D341Med (cell line): ENCODE measurements at regions not wholly inside any gene's neighbourhood (a gene's known extent, or its start where the extent isn't known, plus 50 kb on each side); places are given as distances from the start of the nearest gene placed in this dataset.
"Not testable (repeated sequence)": the region's sequence is repeated elsewhere in the genome, so short reads cannot be mapped to it uniquely, and the experiment has no call there.

Experiments
- DNase-seq: peaks from one replicate; pipeline ENCODE4 v3.0.0; 2012; ENCODE audit warnings: low spot score

DNA sequence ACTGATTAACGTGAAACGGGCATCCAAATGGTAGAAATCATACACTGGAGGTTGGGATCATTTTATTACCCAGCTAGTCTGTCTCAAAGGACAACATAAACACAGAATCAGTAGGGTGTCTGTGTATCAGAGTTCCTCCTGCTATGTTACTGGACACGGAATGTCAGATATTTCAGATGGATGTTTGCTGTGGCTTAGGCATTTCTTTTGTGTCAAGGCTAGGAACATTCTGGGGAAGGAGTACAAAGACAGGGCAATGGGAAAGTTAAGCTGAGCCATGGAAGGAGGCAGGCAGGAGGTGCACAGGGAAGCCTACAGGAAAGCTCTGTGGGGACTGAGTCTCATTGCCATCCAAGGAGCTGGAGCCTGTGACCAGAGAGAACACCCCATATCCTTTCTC is 254.6 kb downstream of the C12orf75 start:
- no peak for DNase-seq

DNA sequence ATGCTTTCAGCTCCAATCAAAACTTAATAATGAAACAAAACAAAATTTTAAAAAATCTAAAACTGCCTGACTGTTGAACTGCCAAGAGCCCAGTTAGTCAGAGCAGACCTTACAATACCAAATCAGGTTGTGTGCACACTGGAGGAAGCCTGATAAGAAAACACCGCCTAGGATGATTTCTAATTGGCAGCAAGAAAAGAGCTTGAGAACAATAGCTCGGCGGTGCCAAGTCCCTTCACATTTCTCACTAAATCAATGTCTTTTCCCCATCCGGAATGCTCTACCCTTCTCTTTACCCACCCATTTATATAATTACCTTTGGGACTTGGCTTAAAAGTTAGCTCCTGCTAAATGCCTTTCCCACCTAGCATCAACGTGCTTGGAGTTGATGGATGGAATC is 256.7 kb downstream of the C12orf75 start:
- no peak for DNase-seq

- DNase-seq = no peak
These were observed 257.6 kb downstream of the C12orf75 start for GRCh38 chr12:105588106-105588505.

- no peak for DNase-seq
These were observed 260.1 kb downstream of the C12orf75 start for GRCh38 chr12:105590571-105590970.

DNA sequence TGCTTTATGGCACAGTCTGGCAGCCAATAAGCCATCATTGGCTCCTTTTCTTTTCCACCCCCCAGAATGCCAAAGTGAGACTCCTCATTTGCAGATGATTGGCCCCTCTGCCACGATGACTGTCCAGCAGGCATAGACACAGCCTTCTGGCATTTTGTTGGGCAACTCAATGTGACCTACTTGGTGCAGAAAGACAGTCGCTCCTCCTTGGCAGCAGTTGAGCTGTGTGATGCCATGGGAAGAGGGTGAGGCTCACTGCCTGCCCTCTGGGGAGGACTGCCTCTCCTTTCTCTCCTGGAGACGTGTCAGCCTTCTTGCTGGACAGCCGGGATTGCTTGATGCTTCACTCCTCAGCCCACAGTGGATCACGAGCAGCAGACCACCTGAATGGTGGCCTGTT is 264.9 kb downstream of the C12orf75 start:
- no peak for DNase-seq

DNA sequence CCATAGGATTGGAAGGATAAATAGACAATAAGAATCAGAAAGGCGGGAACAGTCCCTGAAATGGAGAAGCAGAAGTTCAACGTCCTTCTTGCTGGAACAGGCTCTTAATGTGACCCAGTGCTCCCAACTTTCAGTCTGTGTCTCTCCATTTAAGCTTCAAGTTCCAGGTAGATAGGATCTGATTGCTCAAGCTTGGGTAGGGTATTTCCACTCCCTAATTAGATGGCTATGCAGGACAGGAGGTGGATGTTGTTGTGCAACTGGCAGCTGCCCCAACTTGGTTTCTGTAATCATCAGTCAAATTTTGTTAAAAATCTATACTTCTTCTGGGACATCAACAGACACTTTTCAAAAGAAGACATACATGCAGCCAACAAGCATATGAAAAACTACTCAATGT is 266.2 kb downstream of the C12orf75 start:
- no peak for DNase-seq

- no peak for DNase-seq
These were observed 267.5 kb downstream of the C12orf75 start for GRCh38 chr12:105598031-105598430.

DNA sequence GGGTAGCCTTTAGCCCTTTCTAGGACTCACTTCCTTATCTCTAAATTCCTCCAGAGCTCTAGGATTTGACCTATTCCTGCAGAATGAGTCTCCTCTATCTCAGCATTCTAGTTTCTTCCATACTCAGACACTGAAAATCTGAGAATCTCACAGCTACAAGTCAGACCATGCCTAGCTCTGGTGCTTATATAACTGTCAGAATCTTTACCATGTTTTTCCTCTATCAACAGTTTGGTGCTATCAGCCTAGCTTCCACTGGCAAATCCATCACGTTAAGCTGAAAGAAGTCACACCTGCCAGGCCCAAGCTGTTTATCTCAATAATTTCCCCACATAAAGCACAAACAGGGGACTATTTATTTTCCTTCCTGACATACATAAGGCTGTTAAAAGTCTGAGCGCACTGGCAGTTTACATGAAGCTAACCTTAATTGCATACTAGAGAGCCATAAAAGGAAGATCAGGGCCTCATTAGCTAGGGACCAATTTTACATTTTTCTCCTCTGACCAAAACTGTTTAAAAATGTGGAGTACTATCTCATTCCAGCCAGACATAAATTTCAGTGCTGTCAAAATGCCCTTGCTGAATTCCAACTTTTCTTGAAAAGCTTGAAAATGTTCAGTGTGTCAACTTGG is 270.5 kb downstream of the C12orf75 start:
- DNase-seq = no peak

- not testable (repeated sequence) for DNase-seq
These were observed 271.8 kb downstream of the C12orf75 start for GRCh38 chr12:105602312-105602711.

GRCh38 chr12:105604281-105604680 is 273.8 kb downstream of the C12orf75 start:
- not testable (repeated sequence) for DNase-seq

- DNase-seq = not testable (repeated sequence)
These were observed 276.1 kb downstream of the C12orf75 start for GRCh38 chr12:105606613-105607012.

DNA sequence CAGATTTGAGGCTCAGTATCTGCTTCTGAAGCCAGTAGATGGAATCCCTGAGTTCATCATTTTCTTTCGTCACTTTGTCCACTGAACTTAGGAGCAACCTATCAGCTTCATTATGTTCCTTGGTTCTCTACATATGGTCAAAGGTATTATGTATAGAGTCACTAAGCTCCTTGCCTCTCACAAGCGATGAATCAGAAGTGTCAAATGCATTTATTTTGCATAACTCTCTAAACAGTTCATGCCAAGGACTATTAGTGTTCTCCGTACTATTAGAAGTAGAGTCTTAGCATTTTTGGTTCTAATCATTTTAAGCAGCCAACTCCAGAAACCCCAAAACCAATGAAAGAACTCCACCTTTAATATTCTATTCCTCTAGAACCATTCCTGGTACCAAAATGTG is 278.5 kb downstream of the C12orf75 start:
- not testable (repeated sequence) for DNase-seq

DNA sequence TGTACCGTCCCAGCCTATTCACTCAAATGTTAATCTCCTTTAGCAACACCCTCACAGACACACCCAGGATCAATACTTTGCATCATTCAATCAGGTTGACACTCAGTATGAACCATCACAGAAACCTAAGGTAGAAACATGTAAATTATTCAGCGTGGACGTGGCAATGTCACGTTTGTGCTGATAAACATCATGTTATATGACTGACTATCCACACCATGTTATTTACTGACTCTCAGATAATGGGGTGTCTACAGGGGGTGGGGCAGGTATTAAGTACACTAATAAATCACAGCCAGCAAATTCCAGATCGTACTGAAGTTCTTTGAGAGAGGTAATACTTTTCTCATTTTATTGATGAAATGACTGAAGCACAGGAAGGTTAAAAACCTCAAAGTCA is 280.0 kb downstream of the C12orf75 start:
- DNase-seq = no peak

DNA sequence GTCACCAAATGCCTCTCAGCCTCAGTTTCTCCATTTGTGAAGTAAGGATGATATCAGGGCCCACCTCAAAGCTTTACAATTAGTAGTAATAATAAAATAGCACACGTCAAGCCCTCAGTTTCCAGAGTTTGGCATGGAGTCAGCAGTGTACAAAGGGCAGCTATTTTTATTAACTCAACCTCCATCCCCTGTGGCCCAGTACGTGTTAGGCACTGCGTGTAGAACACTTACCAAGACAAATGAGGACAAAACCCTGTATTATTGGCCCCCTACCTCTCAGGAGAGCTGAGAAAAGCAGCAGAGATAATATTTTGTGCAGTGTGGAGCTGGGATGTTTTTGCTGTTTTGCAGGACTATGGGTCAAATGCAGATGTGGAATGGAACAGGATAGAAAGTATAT is 280.8 kb downstream of the C12orf75 start:
- no peak for DNase-seq

GRCh38 chr12:105613269-105613668 is 282.8 kb downstream of the C12orf75 start:
- no peak for DNase-seq

DNA sequence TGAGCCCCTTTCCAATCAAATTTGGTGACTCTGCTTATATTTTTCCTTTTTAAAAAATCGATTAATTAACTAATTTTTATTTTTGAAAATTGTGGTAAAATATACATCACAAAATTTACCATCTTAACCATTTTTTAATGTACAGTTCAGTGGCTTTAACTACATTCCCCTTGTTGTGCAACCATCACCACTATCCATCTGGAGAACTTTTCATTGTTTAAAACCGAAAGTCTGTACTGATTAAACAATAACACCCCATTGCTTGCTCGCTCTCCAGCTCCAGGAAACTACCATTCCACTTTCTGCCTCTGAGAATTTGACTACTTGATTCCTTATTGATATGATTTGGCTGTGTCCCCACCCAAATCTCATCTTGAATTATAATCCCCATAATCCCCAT is 283.4 kb downstream of the C12orf75 start:
- DNase-seq = no peak

DNA sequence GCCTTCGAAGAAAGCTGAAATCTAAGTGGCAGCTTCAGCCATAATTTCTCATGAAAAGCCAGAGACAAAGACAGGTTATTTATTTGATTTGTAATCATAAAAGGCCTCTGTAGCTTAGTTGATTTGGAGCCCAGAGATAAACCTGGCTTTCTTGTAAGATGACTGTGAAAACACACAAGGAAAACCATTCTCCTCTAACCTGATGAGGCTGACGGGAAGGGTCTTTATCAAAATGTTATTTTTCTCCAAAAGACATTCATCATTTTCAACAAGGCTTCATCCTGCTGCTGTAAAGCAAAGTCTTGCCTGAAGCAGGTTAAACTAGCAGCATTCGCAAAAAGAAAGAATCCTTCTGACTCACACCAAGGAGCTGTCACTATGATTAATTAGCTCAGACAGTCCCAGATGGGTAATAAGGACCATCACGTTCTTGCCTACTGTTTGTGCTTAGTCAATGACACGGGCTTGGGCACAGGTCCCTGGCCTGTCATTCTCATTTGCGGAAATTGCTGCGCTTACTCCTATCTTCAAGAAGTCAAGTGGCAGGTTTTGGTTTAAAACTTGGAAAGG is 286.6 kb downstream of the C12orf75 start:
- DNase-seq = no peak

GRCh38 chr12:105622220-105622619 is 291.7 kb downstream of the C12orf75 start:
- DNase-seq = no peak

GRCh38 chr12:105622846-105623736 is 292.6 kb downstream of the C12orf75 start:
- no peak for DNase-seq

DNA sequence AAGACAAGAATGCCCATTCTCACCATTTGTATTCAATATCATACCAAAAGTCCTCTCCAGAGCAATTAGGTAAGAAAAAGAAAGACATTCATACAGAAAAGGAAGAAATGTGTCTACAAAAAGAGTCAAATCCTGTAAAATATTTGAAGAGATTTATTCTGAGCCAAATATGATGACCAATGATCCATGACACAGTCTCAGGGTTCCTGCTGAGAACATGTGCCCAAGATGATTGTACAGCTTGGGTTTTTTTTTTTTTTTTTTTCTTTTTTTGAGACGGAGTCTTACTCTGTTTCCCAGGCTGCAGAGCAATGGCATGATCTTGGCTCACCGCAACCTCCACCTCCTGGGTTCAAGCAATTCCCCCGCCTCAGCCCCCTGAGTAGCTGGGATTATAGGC is 296.2 kb downstream of the C12orf75 start:
- DNase-seq = no peak

- no peak for DNase-seq
These were observed 307.0 kb downstream of the C12orf75 start for GRCh38 chr12:105637470-105637869.

- DNase-seq = no peak
These were observed 310.3 kb downstream of the C12orf75 start for GRCh38 chr12:105640761-105641160.

DNA sequence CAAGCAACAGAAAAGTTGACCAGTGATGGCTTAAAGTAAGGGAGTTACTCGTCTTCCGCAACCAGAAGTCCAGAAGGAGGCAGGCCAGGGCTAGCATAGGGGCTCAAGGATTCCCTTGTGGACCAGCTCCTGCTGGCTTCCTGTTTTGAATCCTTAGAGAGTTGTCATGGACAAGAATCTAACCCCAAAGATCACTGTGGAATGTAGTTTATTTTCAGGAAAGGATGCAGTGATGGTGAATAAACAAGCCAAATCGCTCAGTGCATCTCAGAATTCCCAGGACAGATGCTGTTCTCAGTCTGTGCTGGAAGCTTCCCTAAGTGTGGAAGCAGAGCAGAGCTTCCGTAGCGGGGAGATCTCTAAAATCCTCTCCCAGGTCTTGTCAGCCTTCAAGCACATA is 311.3 kb downstream of the C12orf75 start:
- no peak for DNase-seq
